COLO668 (cell line): ENCODE measurements at regions not wholly inside any gene's neighbourhood (a gene's known extent, or its start where the extent isn't known, plus 50 kb on each side); places are given as distances from the start of the nearest gene placed in this dataset.
"Not testable (repeated sequence)": the region's sequence is repeated elsewhere in the genome, so short reads cannot be mapped to it uniquely, and the experiment has no call there.

ENCODE experiments used
- DNase-seq: peaks from one replicate; lab custom pipeline; 2025; ENCODE audit not compliant: unreplicated experiment; lab: John Stamatoyannopoulos, UW

DNA sequence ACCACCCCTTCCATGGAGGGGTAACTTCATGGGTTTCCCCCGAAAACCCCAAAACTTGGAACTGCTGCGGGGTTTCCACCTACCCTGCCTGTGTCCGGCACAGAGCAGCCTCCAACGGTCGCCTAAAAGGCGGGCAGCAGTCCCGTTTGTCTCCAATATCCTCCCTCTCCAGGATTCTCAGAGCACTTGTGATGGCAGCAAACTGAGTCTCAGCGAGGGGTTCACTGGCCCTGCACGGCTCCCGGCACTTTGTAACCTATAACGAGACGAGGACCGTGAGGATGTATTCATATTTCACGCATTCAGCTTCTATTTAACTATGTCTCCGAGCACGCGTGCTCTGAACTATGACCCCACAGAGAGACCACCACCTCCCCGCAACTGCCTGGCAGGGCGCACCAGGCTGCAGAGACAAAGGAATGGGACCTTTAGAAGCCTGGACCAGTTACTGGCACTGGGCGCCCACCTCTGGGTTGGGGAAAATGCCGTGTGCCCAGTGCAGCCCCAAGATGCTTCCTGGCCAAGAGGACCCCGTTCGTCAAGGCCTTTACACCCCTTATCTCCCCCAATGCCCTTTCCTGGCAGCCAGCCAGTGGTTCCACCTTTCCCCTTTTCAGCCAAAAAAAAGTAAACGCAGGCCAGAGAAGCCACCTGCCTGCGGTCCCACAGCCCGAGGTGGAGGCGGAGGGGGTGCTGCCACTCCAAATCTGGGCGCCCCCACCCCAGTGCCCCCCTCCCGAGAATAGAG lies 173.1 kb upstream of the RTL1 start:
- DNase-seq = no peak

- no peak for DNase-seq
These were observed 174.1 kb upstream of the RTL1 start for GRCh38 chr14:101077481-101078074.

DNA sequence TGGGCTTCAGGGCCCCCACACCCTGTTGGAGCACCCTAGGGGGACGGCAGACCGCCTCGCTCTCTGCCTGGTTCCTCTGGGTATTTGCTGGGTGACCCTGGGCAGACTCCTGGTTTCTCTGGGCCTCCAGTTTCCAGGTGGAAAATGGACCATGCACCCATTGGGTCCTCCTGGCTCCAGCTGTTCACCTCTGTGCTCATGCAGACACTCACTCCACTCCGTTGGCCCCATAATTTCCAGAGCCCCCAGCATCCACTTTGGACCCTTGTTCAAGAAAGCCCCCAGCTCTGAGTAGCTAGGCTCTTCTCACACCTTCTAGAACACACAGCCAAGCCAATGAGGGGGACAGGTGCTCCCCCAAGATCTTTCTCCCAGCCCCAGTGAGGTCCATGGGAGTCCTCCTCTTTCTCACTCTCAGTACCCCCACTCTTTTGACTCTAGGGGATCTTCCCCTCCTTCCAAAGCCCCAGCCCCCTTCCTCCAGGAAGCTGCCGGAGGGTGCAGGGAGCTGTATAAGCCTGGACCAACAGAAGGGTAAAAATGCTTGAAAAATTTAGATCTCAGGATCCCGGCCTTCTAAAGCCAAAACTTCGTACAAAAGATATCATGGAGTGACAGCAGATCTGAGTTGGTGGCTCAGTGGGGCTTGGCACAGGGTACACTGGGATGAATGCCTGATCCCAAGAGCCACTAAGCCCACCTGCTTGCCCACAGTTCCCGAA lies 174.8 kb upstream of the RTL1 start:
- DNase-seq = no peak

DNA sequence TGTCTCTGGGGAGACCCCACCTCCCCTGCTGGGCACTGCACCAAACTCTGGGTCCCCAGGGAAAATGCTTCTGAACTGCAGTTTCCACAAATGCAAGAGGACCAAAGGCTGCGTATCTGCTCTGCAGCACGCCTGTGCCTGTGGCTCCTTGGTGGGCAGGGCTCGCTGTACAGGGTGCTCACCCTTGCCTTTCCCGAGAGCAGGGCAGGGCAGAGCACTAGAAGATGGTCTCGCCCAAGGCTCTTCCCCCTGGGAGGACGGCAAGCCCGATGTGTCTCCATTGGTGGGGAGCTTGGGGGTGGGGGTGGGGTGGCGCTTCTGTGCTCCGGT lies 175.3 kb upstream of the RTL1 start:
- no peak for DNase-seq

- DNase-seq = no peak
These were observed 177.5 kb upstream of the RTL1 start for GRCh38 chr14:101080922-101081593.

GRCh38 chr14:101082036-101082435 lies 178.5 kb upstream of the RTL1 start:
- no peak for DNase-seq

DNA sequence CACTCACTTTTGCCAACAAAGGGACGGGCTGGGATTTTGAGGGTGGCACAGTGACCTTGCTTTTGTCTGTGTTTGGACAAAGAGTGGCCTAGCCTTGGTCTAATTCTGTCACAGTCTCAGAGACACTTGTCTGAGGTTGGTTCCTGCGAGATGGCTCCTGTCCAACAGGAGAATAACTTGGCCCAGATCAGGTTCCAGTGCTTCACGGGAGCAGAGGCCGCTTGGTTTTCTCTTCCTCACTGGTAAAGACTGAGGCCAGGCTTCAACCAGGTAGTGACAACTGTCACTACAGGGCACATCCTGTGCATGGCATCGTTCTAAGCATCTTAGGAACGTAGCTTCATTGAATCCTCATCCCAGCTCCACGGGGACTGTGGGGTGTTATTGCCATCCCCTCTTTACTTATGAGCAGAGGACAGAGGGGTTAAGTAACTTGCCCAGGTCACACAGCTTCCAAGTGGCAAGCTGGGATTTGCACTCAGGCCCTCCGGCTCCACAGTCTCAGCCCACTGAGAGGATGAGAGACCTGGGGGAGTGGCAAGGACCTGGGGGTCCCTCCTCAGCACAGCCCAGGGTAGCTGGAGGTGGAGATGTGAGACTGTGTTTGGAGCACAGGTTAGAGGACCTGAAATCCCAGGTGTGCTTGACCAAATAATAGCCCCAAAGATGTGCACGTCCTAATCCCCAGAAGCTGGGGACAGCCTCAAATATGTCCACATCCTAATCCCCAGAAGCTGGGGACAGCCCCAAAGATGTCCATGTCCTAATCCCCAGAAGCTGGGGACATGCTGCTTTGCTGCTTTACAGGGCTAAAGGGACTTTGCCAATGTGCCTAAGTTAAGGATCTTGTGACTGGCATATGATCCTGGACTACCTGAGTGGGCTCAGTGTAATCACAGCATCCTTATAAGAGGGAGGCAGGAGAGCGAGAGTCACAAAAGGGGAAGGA lies 179.2 kb upstream of the RTL1 start:
- DNase-seq = no peak

GRCh38 chr14:101083564-101084435 lies 180.3 kb upstream of the RTL1 start:
- peak; percentile 15 for DNase-seq

GRCh38 chr14:101084436-101084826 lies 180.9 kb upstream of the RTL1 start:
- DNase-seq = no peak

GRCh38 chr14:101086926-101087325 lies 183.4 kb upstream of the RTL1 start:
- DNase-seq = no peak

DNA sequence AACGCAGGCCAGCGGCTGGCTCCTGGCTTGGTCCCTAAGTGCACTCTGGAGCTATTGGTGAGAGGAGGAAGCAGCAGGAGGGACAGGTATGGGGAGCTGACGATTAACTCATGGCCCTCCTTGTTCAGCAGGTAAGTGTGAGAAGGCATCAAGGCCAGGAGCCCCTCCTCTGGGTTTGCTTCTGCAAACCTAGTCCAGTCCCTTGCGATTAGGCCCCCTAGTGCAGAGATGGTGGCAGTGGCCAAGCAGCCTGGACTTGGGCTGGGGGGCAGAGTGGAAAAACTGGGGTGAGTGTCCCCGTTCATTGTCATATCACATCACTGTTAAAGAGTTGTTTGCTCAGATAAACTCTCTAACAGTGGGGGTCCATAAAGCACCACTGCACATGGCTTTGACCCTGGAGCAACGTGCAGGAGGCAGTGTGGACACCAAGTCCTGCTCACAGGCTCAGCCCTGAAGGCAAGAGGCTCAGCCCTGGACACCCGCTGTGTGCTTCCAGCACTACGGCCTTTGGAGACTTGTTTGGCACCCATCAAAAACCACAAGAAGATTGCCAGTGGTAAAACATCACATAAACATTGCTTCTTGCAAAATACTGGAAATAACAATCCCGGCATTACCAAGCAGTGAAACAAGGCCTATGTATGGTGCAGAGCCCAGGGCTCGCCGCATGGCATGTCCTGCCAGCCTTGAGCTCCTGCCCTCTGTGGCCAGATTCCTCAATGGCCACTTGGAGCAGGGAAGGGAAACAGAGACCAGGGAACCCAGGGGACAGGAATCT lies 184.3 kb upstream of the RTL1 start:
- no peak for DNase-seq

DNA sequence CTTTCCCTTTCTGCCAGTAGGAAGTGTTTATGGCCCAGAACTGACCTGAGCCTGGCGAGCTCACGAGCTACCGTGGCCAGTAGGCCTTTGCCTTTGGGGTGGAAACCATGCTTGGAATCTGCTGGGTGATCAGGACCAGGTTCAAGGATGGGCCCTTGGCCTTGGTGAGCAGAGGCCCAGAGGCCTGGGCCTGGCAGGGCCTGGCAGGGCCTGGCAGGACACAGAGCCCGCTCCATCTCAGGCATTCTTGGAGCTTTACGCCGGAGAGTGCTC lies 184.8 kb upstream of the RTL1 start:
- DNase-seq = no peak

DNA sequence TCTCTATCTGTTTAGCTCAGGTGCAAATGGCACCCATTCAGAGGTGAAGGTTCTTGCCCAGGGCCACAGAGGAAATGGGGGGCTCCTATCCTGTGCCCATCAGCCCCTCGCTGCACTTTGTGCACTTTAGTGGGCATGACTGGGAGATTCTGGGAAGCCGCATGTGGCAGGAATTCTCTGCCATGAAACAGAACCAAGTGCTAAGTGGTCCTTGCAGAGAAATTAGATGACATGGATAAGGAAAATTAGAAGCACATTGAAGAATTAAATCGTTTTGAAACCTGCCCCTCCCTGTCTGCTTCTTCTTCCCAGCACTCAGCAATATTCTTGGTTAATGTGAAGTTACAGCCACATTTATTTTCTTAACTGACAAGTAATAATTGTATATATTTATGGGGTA lies 185.2 kb upstream of the RTL1 start:
- DNase-seq = no peak

DNA sequence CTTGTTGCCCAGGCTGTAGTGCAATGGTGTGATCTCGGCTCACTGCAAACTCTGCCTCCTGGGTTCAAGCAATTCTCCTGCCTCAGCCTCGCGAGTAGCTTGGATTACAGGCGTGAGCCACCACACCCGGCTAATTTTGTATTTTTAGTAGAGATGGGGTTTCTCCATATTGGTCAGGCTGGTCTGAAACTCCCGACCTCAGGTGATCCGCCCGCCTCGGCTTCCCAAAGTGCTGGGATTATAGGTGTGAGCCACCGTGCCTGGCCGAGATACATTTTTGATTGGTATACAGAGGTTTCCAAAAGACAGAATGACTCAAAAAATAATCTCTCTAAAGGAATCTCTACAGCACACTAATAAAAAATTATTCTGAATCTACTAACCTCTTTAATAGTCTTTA lies 187.0 kb upstream of the RTL1 start:
- DNase-seq = not testable (repeated sequence)

DNA sequence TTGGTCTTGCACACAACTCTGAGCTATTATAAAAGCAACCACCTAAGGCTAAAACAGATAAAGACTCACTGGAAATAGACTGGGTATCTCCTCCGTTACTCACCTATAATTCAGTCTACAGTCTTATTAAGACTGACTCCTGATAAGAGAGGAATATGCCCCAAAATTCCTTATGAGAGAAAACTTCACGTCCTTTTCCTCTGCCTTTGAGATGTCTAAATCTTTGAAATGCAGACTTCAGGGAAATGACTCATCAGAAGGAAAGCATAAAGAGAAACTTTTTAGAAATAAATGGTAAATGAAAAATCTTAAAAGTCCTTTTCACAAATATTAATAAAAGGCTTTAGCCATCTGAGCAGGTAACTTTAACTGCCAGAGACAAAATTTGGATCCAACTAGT lies 187.5 kb upstream of the RTL1 start:
- DNase-seq = no peak

DNA sequence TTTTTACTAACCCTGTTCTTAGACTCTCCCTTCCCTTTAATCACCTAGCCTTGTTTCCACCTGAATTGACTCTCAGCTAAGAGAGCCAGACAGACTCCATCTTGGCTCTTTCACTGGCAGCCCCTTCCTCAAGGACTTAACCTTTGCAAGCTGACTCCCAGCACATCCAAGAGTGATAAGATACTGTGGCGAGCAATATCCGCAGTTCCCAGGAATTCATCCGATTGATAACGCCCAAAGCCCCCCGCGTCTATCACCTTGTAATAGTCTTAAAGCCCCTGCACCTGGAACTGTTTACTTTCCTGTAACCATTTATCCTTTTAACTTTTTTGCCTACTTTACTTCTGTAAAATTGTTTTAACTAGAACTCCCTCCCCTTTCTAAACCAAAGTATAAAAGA lies 191.4 kb upstream of the RTL1 start:
- not testable (repeated sequence) for DNase-seq

DNA sequence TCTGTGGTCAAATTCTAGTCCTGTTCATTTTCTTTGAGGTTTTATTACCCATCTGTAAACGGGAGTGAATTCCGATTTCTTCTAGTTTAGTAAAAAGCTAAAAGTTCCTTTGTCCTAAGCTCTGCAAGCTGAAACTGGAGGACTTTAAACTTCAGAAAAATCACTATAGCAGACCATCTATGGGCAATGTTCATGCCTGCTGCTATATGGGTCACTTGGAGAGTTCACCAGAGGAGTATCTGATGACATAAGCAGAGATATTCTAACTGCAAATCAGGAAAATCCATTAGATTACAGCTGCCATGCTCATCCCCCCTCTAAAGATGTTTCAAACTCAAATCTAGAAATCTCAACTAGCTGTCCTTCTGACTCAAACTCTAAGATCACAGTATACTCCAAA lies 193.0 kb upstream of the RTL1 start:
- no peak for DNase-seq

GRCh38 chr14:101097109-101097793 lies 193.7 kb upstream of the RTL1 start:
- DNase-seq = no peak

DNA sequence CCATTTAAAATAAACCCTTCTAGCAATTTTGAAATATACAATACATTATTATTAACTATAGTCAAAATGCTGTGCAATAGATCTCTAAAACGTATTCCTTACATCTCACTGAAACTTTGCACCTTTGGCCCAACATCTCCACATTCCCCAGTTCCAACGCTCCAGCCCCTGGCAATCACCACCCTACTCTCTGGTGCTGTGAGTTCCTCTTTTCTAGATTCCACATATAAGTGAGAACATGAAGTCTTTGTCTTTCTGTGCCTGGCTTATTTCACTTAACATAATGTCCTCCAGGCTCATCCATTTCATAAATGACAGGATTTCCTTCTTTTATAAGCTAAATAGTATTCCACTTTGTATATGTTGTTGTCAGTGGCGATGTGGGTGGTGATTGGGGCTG lies 194.7 kb upstream of the RTL1 start:
- DNase-seq = no peak
